Activated T-helper 2 cell treated with anti-CD3 and anti-CD28 coated beads, Interferon-gamma antibody, Interleukin-2, Interleukin-4, amounts not matched to agents 10 μg/mL and 5 μg/mL and 100 μg/mL, durations not matched to agents 14 hours and 24 hours and 36 hours (primary cell): ENCODE measurements at regions not wholly inside any gene's neighbourhood (a gene's known extent, or its start where the extent isn't known, plus 50 kb on each side); places are given as distances from the start of the nearest gene placed in this dataset.

ENCODE experiments used
- DNase-seq: peaks from one replicate; pipeline ENCODE4 v3.0.0; 2021; ENCODE audit warnings: low spot score
- H3K27ac Mint-ChIP-seq: one replicate; pipeline ENCODE4 v1.8.0; 2021; ENCODE audit warnings: mixed read lengths
- H3K27me3 Mint-ChIP-seq: one replicate; pipeline ENCODE4 v1.8.0; 2021; ENCODE audit warnings: low read depth, mixed read lengths
- H3K36me3 Mint-ChIP-seq: one replicate; pipeline ENCODE4 v1.8.0; 2021; ENCODE audit warnings: low read depth, mixed read lengths
- H3K4me1 Mint-ChIP-seq: one replicate; pipeline ENCODE4 v1.8.0; 2021; ENCODE audit warnings: low read depth, mixed read lengths
- H3K4me3 Mint-ChIP-seq: one replicate; pipeline ENCODE4 v1.8.0; 2021; ENCODE audit warnings: low read depth, mild to moderate bottlenecking, moderate library complexity, mixed read lengths
- H3K9me3 Mint-ChIP-seq: one replicate; pipeline ENCODE4 v1.8.0; 2021; ENCODE audit warnings: mixed read lengths
- intact Hi-C: fragments of 100-400 bp; cut with micrococcal nuclease; formaldehyde crosslinking; loops from one replicate; pipeline ENCODE4 v1.15.1; 2023

DNA sequence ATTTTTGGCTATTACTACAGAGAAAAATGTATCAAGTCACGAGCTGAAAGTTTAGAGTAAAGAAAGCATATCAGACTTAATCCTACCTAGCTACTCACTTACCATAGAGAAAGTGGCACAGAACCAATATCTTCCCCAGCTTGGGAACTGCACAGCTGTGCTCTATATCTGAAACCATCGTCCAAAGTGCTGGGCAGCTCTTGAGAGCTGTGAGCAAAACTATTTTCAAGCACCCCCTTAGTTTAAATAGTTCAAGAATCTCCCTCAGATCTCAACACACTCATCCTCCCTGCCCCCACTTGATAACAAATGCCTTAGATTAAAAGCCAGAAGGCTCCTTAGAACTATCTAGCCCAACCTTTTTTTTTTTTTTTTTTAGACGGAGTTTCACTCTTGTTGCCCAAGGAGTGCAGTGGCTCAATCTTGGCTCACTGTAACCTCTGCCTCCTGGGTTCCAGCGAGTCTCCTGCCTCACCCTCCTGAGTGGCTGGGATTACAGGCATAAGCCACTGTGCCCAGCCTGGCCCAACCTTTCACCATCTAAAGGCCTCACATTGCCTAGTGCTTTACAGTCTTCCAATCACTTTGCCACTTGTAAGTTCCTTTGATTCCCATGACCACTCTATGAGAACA is 94.2 kb upstream of the APC start:
- no peak overlapping the region for H3K27ac Mint-ChIP-seq
- no peaks in the 10 kb centered on the region for H3K9me3 Mint-ChIP-seq
- DNase-seq: no peak
- intact Hi-C loops: no loop called here
- H3K27me3 Mint-ChIP-seq: peaks cover 9% of the 10 kb centered on the region
- H3K36me3 Mint-ChIP-seq: no peaks in the 10 kb centered on the region
- no peaks in the 10 kb centered on the region for H3K4me1 Mint-ChIP-seq
- no peak overlapping the region for H3K4me3 Mint-ChIP-seq

DNA sequence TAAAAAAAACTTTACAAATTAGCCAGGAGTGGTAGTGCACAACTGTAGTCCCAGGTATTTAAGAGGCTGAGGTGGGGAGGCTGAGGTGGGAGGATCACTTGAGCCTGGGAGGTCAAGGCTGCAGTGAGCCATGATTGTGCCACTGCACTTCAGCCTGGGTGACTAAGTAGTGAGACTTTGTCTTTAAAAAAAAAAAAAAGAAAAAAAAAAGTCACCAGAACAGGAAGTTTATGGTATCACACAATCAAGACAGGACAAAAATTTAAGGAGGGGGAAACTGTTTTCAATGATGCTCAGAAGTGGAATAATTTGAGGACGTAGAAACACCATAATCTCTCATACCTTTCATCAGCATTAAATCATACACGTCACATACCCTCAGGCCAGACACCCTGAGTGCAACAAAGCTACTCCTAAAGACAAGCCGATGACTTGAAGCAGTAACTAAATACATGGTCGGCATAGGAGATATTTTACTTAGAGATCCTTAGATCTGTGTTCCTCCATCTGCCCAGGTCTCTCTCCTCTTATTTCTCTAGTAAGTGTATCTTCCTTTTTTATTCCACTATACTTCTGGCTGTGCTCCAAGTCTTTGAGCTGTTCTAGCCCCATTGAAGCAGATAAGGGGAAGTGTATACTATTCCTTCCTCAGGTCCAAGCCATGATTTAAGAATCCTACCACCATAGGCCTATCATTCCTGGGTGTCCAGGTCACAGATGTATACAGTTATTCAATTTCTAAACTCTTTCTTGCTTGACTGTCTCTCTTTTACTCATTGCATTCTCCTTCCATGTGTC is 91.3 kb upstream of the APC start:
- intact Hi-C loops: no loop called here
- DNase-seq: no peak
- no peaks in the 10 kb centered on the region for H3K4me1 Mint-ChIP-seq
- H3K27ac Mint-ChIP-seq: no peak overlapping the region
- H3K9me3 Mint-ChIP-seq: no peaks in the 10 kb centered on the region
- H3K36me3 Mint-ChIP-seq: no peaks in the 10 kb centered on the region
- peaks cover 7% of the 10 kb centered on the region for H3K27me3 Mint-ChIP-seq
- H3K4me3 Mint-ChIP-seq: no peak overlapping the region

DNA sequence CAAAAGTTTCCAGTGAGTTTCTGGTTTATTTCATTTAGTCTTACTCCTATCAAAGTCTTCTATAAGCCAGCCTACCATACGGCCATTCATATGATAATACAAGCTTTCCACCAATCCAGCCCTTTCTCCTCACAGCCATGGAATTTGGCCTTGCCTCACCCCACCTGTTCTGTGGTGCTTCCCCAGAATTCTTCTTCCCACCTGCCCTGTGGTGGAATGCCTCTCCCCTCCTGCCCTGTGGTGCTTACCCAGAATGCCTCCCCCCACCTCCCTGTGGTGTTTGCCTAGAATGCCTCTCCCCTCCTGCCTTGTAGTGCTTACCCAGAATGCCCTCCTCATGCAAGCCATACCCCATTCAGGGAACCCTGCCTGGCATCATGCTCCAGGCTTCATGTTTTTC is 90.3 kb upstream of the APC start:
- intact Hi-C loops: no loop called here
- Mint-ChIP-seq H3K27ac (no peak overlapping the region), H3K4me1 (no peaks in the 10 kb centered on the region), H3K27me3 (peaks cover 4% of the 10 kb centered on the region), H3K36me3 (no peaks in the 10 kb centered on the region), H3K4me3 (no peak overlapping the region), H3K9me3 (no peaks in the 10 kb centered on the region)
- no peak for DNase-seq

DNA sequence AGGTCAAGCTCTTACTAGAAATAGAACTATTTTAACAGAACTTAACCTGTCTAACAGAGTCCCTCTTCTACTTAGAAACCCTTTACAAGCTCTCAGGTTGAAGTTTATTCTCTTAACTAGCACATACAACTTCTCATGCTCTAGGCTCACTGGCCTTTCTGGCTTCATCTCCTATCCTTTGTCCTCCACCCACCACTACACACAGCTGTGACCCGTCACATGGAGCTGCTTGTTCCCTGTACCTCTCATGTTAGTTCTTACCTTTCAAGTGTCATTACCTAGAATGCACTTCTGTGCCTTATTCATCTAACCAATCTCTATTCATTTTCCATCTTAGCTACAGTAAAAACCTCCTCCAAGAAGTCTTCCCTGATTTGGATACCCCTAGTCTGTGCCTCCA is 89.4 kb upstream of the APC start:
- no peaks in the 10 kb centered on the region for H3K36me3 Mint-ChIP-seq
- DNase-seq: no peak
- peaks cover 4% of the 10 kb centered on the region for H3K27me3 Mint-ChIP-seq
- no peaks in the 10 kb centered on the region for H3K9me3 Mint-ChIP-seq
- no peak overlapping the region for H3K27ac Mint-ChIP-seq
- intact Hi-C loops: no loop called here
- H3K4me3 Mint-ChIP-seq: no peak overlapping the region
- H3K4me1 Mint-ChIP-seq: no peaks in the 10 kb centered on the region

DNA sequence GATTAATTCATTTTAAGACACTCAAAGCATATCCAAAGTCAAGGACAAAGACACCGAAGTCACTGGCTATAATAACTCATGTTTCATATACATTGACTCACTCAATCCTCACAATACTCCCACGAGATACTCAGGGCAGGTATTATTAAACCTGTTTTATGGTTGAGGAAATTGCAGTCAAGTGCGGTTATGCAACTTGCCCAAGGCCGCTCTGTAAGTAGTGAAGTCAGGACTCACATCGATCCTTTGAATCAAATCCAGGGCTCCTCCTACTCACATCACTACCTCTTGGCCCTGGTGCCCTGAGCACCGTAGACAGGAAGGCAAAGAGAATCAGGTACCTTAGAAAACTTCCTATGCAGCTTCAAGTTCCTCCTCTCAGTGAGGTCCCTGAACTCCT is 87.8 kb upstream of the APC start:
- Mint-ChIP-seq H3K27ac (no peak overlapping the region), H3K27me3 (peaks cover 7% of the 10 kb centered on the region), H3K4me3 (no peak overlapping the region), H3K9me3 (no peaks in the 10 kb centered on the region), H3K36me3 (no peaks in the 10 kb centered on the region), H3K4me1 (no peaks in the 10 kb centered on the region)
- intact Hi-C loops: no loop called here
- no peak for DNase-seq

DNA sequence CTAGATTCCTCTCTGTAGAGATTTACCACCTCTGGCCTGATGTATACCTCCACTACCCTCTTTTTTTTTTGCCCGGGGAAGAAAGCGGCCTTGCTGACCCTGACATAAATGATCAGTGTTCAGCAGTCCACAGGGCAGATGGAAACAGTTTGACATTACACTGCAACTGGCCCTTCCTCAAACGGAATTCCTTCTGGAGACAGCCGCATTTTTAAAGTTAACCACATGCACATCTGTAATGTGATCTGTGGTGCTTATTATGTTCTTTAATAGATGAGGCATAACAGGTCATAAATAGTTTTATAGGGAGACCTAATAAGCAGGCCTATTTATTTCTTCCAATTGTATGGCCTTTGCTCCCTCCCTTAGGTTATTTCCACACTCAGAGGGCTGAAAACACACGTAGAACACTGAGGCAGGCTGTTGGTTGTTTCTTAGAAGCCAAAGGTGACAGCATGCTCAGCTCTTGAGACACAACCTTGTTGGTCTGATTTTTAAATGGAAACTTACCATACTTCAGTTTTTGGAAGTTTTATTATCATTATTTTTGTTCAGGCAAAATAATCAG is 84.0 kb upstream of the APC start:
- H3K36me3 Mint-ChIP-seq: no peaks in the 10 kb centered on the region
- H3K4me3 Mint-ChIP-seq: no peak overlapping the region
- DNase-seq: no peak
- H3K4me1 Mint-ChIP-seq: no peaks in the 10 kb centered on the region
- H3K27ac Mint-ChIP-seq: no peak overlapping the region
- no peaks in the 10 kb centered on the region for H3K9me3 Mint-ChIP-seq
- peaks cover 5% of the 10 kb centered on the region for H3K27me3 Mint-ChIP-seq
- intact Hi-C loops: no loop called here

DNA sequence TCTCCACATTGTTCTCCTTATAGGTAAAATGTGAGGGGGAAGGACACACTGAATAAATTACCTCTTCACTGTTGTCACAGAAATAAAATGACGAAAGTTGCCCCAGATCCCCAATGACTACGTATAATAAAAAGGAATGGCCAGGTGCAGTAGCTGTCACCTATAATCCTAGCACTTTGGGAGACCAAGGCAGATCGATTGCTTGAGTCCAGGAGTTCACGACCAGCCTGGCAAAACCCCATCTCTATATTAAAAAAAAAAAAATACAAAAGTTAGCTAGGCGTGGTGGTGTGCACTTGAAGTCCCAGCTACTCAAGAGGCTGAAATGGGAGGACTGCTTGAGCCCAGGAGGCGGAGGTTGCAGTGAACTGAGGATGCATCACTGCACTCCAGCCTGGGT is 82.2 kb upstream of the APC start:
- H3K27ac Mint-ChIP-seq: no peak overlapping the region
- H3K36me3 Mint-ChIP-seq: no peaks in the 10 kb centered on the region
- no peak overlapping the region for H3K4me3 Mint-ChIP-seq
- no peaks in the 10 kb centered on the region for H3K4me1 Mint-ChIP-seq
- no peak for DNase-seq
- intact Hi-C loops: no loop called here
- H3K9me3 Mint-ChIP-seq: no peaks in the 10 kb centered on the region
- peaks cover 5% of the 10 kb centered on the region for H3K27me3 Mint-ChIP-seq

DNA sequence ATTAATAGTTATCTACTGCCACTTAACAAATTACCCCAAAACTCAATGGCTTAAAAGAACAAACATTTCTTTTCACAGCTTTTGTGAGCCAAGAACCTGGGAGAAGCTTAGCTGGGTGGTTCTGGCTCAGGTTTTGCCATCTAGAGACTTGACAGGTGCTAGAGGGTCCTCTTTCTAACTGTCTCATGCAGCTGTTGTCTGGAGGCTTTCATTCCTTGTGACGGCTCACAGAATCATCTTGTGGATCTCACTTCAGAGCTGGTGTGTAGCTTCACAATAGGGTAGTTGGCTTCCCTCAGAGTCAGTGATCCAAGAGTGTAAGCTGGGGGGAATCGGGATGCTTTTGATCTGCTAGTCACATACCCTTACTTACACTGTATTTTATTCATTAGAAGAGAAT is 81.2 kb upstream of the APC start:
- DNase-seq: no peak
- no peaks in the 10 kb centered on the region for H3K4me1 Mint-ChIP-seq
- intact Hi-C loops: no loop called here
- H3K36me3 Mint-ChIP-seq: no peaks in the 10 kb centered on the region
- peaks cover 13% of the 10 kb centered on the region for H3K27me3 Mint-ChIP-seq
- H3K9me3 Mint-ChIP-seq: no peaks in the 10 kb centered on the region
- H3K27ac Mint-ChIP-seq: no peak overlapping the region
- no peak overlapping the region for H3K4me3 Mint-ChIP-seq

DNA sequence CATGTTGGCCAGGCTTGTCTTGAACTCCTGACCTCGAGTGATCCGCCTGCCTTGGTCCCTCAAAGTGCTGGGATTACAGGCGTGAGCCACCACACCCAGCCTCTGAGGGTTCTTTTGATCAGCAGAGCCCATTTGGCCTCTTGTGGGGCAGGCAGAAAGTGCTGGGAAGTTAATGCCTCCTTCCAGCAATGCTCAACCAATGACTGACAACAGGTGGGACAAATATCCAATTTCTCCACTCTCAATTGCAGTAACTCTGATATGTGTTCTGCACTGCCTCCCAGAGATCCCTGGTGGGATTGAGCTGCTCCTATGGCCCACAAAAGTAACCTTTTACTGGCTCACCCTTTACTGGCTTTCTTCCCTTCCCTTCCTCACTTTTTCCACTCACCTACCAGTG is 79.9 kb upstream of the APC start:
- Mint-ChIP-seq H3K27ac (no peak overlapping the region), H3K4me3 (no peak overlapping the region), H3K36me3 (no peaks in the 10 kb centered on the region), H3K27me3 (peaks cover 24% of the 10 kb centered on the region), H3K4me1 (no peaks in the 10 kb centered on the region), H3K9me3 (no peaks in the 10 kb centered on the region)
- intact Hi-C loops: no loop called here
- DNase-seq: no peak

DNA sequence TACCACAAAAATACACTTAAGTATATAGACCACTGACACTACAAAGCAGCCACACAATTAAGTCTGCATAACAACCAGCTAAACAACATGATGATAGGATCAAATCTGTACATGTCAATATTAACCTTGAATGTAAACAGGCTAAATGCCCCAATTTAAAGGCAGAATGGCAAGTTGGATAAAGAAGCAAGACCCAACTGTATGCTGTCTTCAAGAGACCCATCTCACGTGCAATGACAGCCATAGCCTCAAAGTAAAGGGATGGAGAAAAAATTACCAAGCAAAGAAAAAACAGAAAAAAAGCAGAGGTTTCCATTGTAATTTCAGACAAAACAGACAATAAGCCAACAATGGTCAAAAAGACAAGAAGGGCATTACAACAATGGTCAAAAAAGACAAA is 77.3 kb upstream of the APC start:
- H3K27me3 Mint-ChIP-seq: peaks cover 30% of the 10 kb centered on the region
- H3K36me3 Mint-ChIP-seq: no peaks in the 10 kb centered on the region
- no peaks in the 10 kb centered on the region for H3K4me1 Mint-ChIP-seq
- H3K9me3 Mint-ChIP-seq: no peaks in the 10 kb centered on the region
- H3K27ac Mint-ChIP-seq: no peak overlapping the region
- no peak overlapping the region for H3K4me3 Mint-ChIP-seq
- DNase-seq: no peak
- intact Hi-C loops: no loop called here

DNA sequence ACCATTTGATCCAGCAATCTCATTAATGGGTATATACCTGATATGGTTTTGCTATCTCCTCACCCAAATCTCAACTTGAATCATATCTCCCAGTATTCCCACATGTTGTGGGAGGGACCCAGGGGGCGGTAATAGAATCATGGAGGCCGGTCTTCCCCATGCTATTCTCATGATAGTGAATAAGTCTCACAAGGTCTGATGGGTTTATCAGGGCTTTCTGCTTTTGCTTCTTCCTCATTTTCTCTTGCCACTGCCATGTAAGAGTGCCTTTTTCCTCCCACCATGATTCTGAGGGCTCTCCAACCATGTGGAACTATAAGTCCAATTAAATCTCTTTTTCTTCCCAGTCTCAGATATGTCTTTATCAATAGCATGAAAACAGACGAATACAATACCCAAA is 74.5 kb upstream of the APC start:
- no peak for DNase-seq
- intact Hi-C loops: no loop called here
- Mint-ChIP-seq H3K36me3 (no peaks in the 10 kb centered on the region), H3K4me1 (no peaks in the 10 kb centered on the region), H3K4me3 (no peak overlapping the region), H3K27ac (no peak overlapping the region), H3K9me3 (no peaks in the 10 kb centered on the region), H3K27me3 (peaks cover 30% of the 10 kb centered on the region)

DNA sequence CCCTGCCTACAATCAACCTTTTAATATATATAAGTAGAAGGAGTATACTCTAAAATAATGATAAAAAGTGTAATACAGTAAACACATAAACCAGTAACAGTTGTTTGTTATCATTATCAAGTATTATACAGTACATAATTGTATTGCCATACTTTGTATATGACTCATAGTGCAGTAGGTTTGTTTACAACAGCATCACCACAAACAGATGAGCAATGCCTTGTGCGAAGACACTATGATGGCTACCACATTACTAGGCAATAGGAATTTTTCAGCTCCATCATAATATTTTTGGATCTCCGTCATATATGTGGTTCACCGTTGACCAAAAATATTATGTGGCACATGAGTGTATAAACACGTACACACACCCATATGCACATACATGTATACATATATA is 69.7 kb upstream of the APC start:
- intact Hi-C loops: no loop called here
- no peaks in the 10 kb centered on the region for H3K9me3 Mint-ChIP-seq
- H3K4me1 Mint-ChIP-seq: no peaks in the 10 kb centered on the region
- H3K36me3 Mint-ChIP-seq: no peaks in the 10 kb centered on the region
- H3K4me3 Mint-ChIP-seq: no peak overlapping the region
- no peak overlapping the region for H3K27ac Mint-ChIP-seq
- H3K27me3 Mint-ChIP-seq: peaks cover 20% of the 10 kb centered on the region
- DNase-seq: no peak

DNA sequence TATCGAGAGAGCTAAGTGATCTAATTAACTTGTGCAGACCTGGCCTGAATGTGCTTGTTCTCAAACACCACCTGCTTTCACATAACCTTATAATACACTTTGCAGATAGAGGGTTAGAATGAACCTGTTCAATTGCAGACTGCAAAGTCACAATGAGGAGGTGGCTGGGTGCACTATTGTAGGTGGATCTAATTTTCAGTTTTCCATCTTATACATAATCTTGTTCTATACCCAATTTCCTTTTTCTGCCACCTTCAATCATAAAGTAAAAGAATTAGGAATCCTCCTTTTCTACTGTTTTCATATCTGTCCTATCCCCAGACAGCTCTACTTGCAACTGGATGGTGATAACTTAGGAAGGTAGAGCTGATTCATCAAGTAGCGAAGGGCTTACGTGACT is 68.8 kb upstream of the APC start:
- Mint-ChIP-seq H3K4me1 (no peaks in the 10 kb centered on the region), H3K27ac (no peak overlapping the region), H3K36me3 (no peaks in the 10 kb centered on the region), H3K27me3 (peaks cover 18% of the 10 kb centered on the region), H3K4me3 (no peak overlapping the region), H3K9me3 (no peaks in the 10 kb centered on the region)
- DNase-seq: no peak
- intact Hi-C loops: no loop called here
